ENCODE measurements at regions not wholly inside any gene's neighbourhood (a gene's known extent, or its start where the extent isn't known, plus 50 kb on each side); places are given as distances from the start of the nearest gene placed in this dataset.

- no peaks in the 10 kb centered on the region for H3K36me3 Mint-ChIP-seq (ENCODE audit: low read depth)
- H3K4me3 Mint-ChIP-seq = no peak overlapping the region
- no peaks in the 10 kb centered on the region for H3K27me3 Mint-ChIP-seq
- ATAC-seq (no peak), DNase-seq (no peak)
- no peaks in the 10 kb centered on the region for H3K4me1 Mint-ChIP-seq
- no peaks in the 10 kb centered on the region for H3K9me3 ChIP-seq (ENCODE audit: control insufficient read depth, low read length, poor library complexity, severe bottlenecking)
- no peak overlapping the region for H3K27ac Mint-ChIP-seq
These were observed 1597.6 kb upstream of the MIR17HG start for GRCh38 chr13:89749888-89750287.

GRCh38 chr13:89750371-89750770, 1597.1 kb upstream of the MIR17HG start:
- no peak overlapping the region for H3K27ac Mint-ChIP-seq
- no peak overlapping the region for H3K4me3 Mint-ChIP-seq
- H3K9me3 ChIP-seq (ENCODE audit: control insufficient read depth, low read length, poor library complexity, severe bottlenecking) = no peaks in the 10 kb centered on the region
- H3K27me3 Mint-ChIP-seq = no peaks in the 10 kb centered on the region
- DNase-seq (no peak), ATAC-seq (no peak)
- H3K36me3 Mint-ChIP-seq (ENCODE audit: low read depth) = no peaks in the 10 kb centered on the region
- no peaks in the 10 kb centered on the region for H3K4me1 Mint-ChIP-seq

GRCh38 chr13:89751432-89751930, 1596.0 kb upstream of the MIR17HG start:
- DNase-seq (no peak), ATAC-seq (no peak)
- no peaks in the 10 kb centered on the region for H3K9me3 ChIP-seq (ENCODE audit: control insufficient read depth, low read length, poor library complexity, severe bottlenecking)
- no peaks in the 10 kb centered on the region for H3K27me3 Mint-ChIP-seq
- no peak overlapping the region for H3K27ac Mint-ChIP-seq
- no peak overlapping the region for H3K4me3 Mint-ChIP-seq
- H3K36me3 Mint-ChIP-seq (ENCODE audit: low read depth) = no peaks in the 10 kb centered on the region
- no peaks in the 10 kb centered on the region for H3K4me1 Mint-ChIP-seq

- no peak overlapping the region for H3K4me3 Mint-ChIP-seq
- no peaks in the 10 kb centered on the region for H3K4me1 Mint-ChIP-seq
- H3K9me3 ChIP-seq (ENCODE audit: control insufficient read depth, low read length, poor library complexity, severe bottlenecking) = no peaks in the 10 kb centered on the region
- ATAC-seq = no peak
- DNase-seq = no peak
- H3K27me3 Mint-ChIP-seq = no peaks in the 10 kb centered on the region
- H3K27ac Mint-ChIP-seq = no peak overlapping the region
- H3K36me3 Mint-ChIP-seq (ENCODE audit: low read depth) = no peaks in the 10 kb centered on the region
These were observed 1595.1 kb upstream of the MIR17HG start for GRCh38 chr13:89752394-89752793.

- ATAC-seq (no peak), DNase-seq (no peak)
- no peaks in the 10 kb centered on the region for H3K9me3 ChIP-seq (ENCODE audit: control insufficient read depth, low read length, poor library complexity, severe bottlenecking)
- Mint-ChIP-seq H3K4me3 (no peak overlapping the region), H3K4me1 (no peaks in the 10 kb centered on the region), H3K36me3 (ENCODE audit: low read depth) (no peaks in the 10 kb centered on the region), H3K27ac (no peak overlapping the region), H3K27me3 (no peaks in the 10 kb centered on the region)
These were observed 1591.6 kb upstream of the MIR17HG start for GRCh38 chr13:89755729-89756492.

GRCh38 chr13:89763005-89763404, 1584.5 kb upstream of the MIR17HG start:
- Mint-ChIP-seq H3K36me3 (ENCODE audit: low read depth) (no peaks in the 10 kb centered on the region), H3K27me3 (no peaks in the 10 kb centered on the region), H3K4me3 (no peak overlapping the region), H3K4me1 (no peaks in the 10 kb centered on the region), H3K27ac (no peak overlapping the region)
- no peak for ATAC-seq
- no peak for DNase-seq
- H3K9me3 ChIP-seq (ENCODE audit: control insufficient read depth, low read length, poor library complexity, severe bottlenecking) = no peaks in the 10 kb centered on the region

GRCh38 chr13:89783221-89783755, 1564.2 kb upstream of the MIR17HG start:
- ATAC-seq (no peak), DNase-seq (no peak)
- Mint-ChIP-seq H3K27ac (no peak overlapping the region), H3K36me3 (ENCODE audit: low read depth) (no peaks in the 10 kb centered on the region), H3K27me3 (no peaks in the 10 kb centered on the region), H3K4me3 (no peak overlapping the region), H3K4me1 (no peaks in the 10 kb centered on the region)
- H3K9me3 ChIP-seq (ENCODE audit: control insufficient read depth, low read length, poor library complexity, severe bottlenecking) = peaks cover 4% of the 10 kb centered on the region

- H3K4me1 Mint-ChIP-seq = no peaks in the 10 kb centered on the region
- DNase-seq = no peak
- H3K36me3 Mint-ChIP-seq (ENCODE audit: low read depth) = no peaks in the 10 kb centered on the region
- H3K27ac Mint-ChIP-seq = no peak overlapping the region
- no peak overlapping the region for H3K4me3 Mint-ChIP-seq
- no peaks in the 10 kb centered on the region for H3K27me3 Mint-ChIP-seq
- no peak for ATAC-seq
- H3K9me3 ChIP-seq (ENCODE audit: control insufficient read depth, low read length, poor library complexity, severe bottlenecking) = peaks cover 4% of the 10 kb centered on the region
These were observed 1563.2 kb upstream of the MIR17HG start for GRCh38 chr13:89784161-89784809.

- Mint-ChIP-seq H3K27ac (no peak overlapping the region), H3K36me3 (ENCODE audit: low read depth) (no peaks in the 10 kb centered on the region), H3K27me3 (no peaks in the 10 kb centered on the region), H3K4me1 (no peaks in the 10 kb centered on the region), H3K4me3 (no peak overlapping the region)
- ATAC-seq = no peak
- H3K9me3 ChIP-seq (ENCODE audit: control insufficient read depth, low read length, poor library complexity, severe bottlenecking) = no peaks in the 10 kb centered on the region
- DNase-seq = no peak
These were observed 1561.0 kb upstream of the MIR17HG start for GRCh38 chr13:89786531-89786930.

GRCh38 chr13:89790696-89791095, 1556.8 kb upstream of the MIR17HG start:
- no peak for ATAC-seq
- Mint-ChIP-seq H3K27me3 (no peaks in the 10 kb centered on the region), H3K36me3 (ENCODE audit: low read depth) (no peaks in the 10 kb centered on the region)

GRCh38 chr13:89791971-89792630, 1555.4 kb upstream of the MIR17HG start:
- Mint-ChIP-seq H3K36me3 (ENCODE audit: low read depth) (no peaks in the 10 kb centered on the region), H3K27me3 (no peaks in the 10 kb centered on the region), H3K4me1 (no peaks in the 10 kb centered on the region), H3K4me3 (no peak overlapping the region), H3K27ac (no peak overlapping the region)
- no peaks in the 10 kb centered on the region for H3K9me3 ChIP-seq (ENCODE audit: control insufficient read depth, low read length, poor library complexity, severe bottlenecking)
- no peak for ATAC-seq
- DNase-seq = no peak

More at GRCh38 chr13:89790696-89791095, 1556.8 kb upstream of the MIR17HG start:
- H3K4me3 Mint-ChIP-seq = no peak overlapping the region
- DNase-seq = no peak
- H3K27ac Mint-ChIP-seq = no peak overlapping the region
- no peaks in the 10 kb centered on the region for H3K4me1 Mint-ChIP-seq
- no peaks in the 10 kb centered on the region for H3K9me3 ChIP-seq (ENCODE audit: control insufficient read depth, low read length, poor library complexity, severe bottlenecking)

GRCh38 chr13:89796196-89796595, 1551.3 kb upstream of the MIR17HG start:
- Mint-ChIP-seq H3K27me3 (no peaks in the 10 kb centered on the region), H3K27ac (no peak overlapping the region), H3K4me3 (no peak overlapping the region), H3K4me1 (no peaks in the 10 kb centered on the region), H3K36me3 (ENCODE audit: low read depth) (no peaks in the 10 kb centered on the region)
- no peaks in the 10 kb centered on the region for H3K9me3 ChIP-seq (ENCODE audit: control insufficient read depth, low read length, poor library complexity, severe bottlenecking)
- ATAC-seq = no peak
- DNase-seq = no peak

- Mint-ChIP-seq H3K4me1 (no peaks in the 10 kb centered on the region), H3K36me3 (ENCODE audit: low read depth) (no peaks in the 10 kb centered on the region), H3K27me3 (no peaks in the 10 kb centered on the region), H3K27ac (no peak overlapping the region), H3K4me3 (no peak overlapping the region)
- DNase-seq (no peak), ATAC-seq (no peak)
- no peaks in the 10 kb centered on the region for H3K9me3 ChIP-seq (ENCODE audit: control insufficient read depth, low read length, poor library complexity, severe bottlenecking)
These were observed 1543.6 kb upstream of the MIR17HG start for GRCh38 chr13:89803839-89804238.

Measured in T-helper 17 cell (primary cell).